PC-3 (cell line): ENCODE measurements at regions not wholly inside any gene's neighbourhood (a gene's known extent, or its start where the extent isn't known, plus 50 kb on each side); places are given as distances from the start of the nearest gene placed in this dataset.
A peak's percentile ranks its signal among the peaks of the same experiment; 100 is the strongest.

ENCODE experiments used
- ATAC-seq: fragments of 200-7000 bp; cut with Tn5 transposase; 2 replicates; pipeline ENCODE4 v1.9.1; 2020; ENCODE audit warnings: mild to moderate bottlenecking, moderate library complexity
- BruUV-seq: library from RNA; stranded (reverse); fragments of 400-500 nt; replicated peaks from 2 replicates; lab custom pipeline; 2021; lab: Mats Ljungman, UMichigan
- CTCF ChIA-PET: fragments of 300-600 bp; sonication (Branson Sonifier 250); formaldehyde crosslinking; loops from one replicate; lab custom pipeline; 2022; ENCODE audit warnings: antibody characterized with exemption; lab: Charles Lee
- POLR2A ChIA-PET: fragments of 300-600 bp; sonication (Branson Sonifier 250); formaldehyde crosslinking; loops from one replicate; lab custom pipeline; 2022; ENCODE audit warnings: antibody characterized with exemption; ENCODE audit not compliant: unreplicated experiment; lab: Charles Lee
- DNase-seq: peaks from one replicate; pipeline ENCODE4 v3.0.0-alpha.2; 2015
- H2AFZ ChIP-seq: fragments of 300-600 bp; sonication (generic); 2 replicates; pipeline ENCODE4 v1.6.0; 2016; ENCODE audit warnings: antibody characterized with exemption, low read length
- H3F3A ChIP-seq: fragments of 300-600 bp; sonication (generic); one replicate; pipeline ENCODE4 v1.6.0; 2017; ENCODE audit warnings: antibody characterized with exemption, low read length, control low read depth, mild to moderate bottlenecking; ENCODE audit not compliant: unreplicated experiment
- H3K27ac ChIP-seq: fragments of 300-600 bp; sonication (generic); 2 replicates; pipeline ENCODE4 v1.5.1; 2016; ENCODE audit warnings: mild to moderate bottlenecking, low read length
- H3K27me3 ChIP-seq: fragments of 300-600 bp; sonication (generic); 2 replicates; pipeline ENCODE4 v1.6.1; 2016; ENCODE audit warnings: low read length, mixed read lengths
- H3K36me3 ChIP-seq: fragments of 300-600 bp; sonication (generic); 2 replicates; pipeline ENCODE4 v1.6.1; 2016; ENCODE audit warnings: low read depth, mixed run types, low read length, mixed read lengths
- H3K4me1 ChIP-seq: fragments of 300-600 bp; sonication (generic); 2 replicates; pipeline ENCODE4 v1.5.1; 2016; ENCODE audit warnings: low read length; ENCODE audit not compliant: insufficient read depth
- H3K4me2 ChIP-seq: fragments of 300-600 bp; sonication (generic); 2 replicates; pipeline ENCODE4 v1.6.0; 2016; ENCODE audit warnings: low read length
- H3K4me3 ChIP-seq: fragments of 300-600 bp; sonication (generic); 2 replicates; pipeline ENCODE4 v1.5.1; 2016; ENCODE audit warnings: mild to moderate bottlenecking, low read length, mixed read lengths
- H3K79me2 ChIP-seq: fragments of 300-600 bp; sonication (generic); 2 replicates; pipeline ENCODE4 v1.6.1; 2017; ENCODE audit warnings: low read length, mixed read lengths
- H3K9ac ChIP-seq: fragments of 300-600 bp; sonication (generic); 2 replicates; pipeline ENCODE4 v1.6.0; 2016; ENCODE audit warnings: mild to moderate bottlenecking, low read length
- H3K9me2 ChIP-seq: fragments of 300-600 bp; sonication (generic); replicated peaks from 2 replicates; pipeline ENCODE4 v1.6.1; 2016; ENCODE audit warnings: mixed run types, low read length, mixed read lengths
- H3K9me3 ChIP-seq: fragments of 300-600 bp; sonication (generic); 2 replicates; pipeline ENCODE4 v1.6.1; 2016; ENCODE audit warnings: low read length, mixed read lengths
- H4K20me1 ChIP-seq: fragments of 300-600 bp; sonication (generic); 2 replicates; pipeline ENCODE4 v1.6.1; 2016; ENCODE audit warnings: low read length, mixed read lengths
- EZH2 ChIP-seq: fragments of 300-600 bp; sonication (generic); IDR thresholded peaks from one replicate; pipeline ENCODE4 v1.6.1; 2017; ENCODE audit warnings: antibody characterized with exemption, mild to moderate bottlenecking, low read length; ENCODE audit not compliant: unreplicated experiment
- EZH2phosphoT487 ChIP-seq: fragments of 300-600 bp; sonication (generic); IDR thresholded peaks from 2 replicates; pipeline ENCODE4 v1.6.1; 2018; ENCODE audit warnings: mild to moderate bottlenecking, antibody characterized with exemption, low read length, borderline replicate concordance
- intact Hi-C: fragments of 100-400 bp; cut with micrococcal nuclease; formaldehyde crosslinking; loops from 2 replicates; pipeline ENCODE4 v1.9.0; 2023
- TF ChIP-seq, protein P1 (sequence below): fragments of 300-600 bp; sonication (generic); conservative IDR thresholded peaks from 2 replicates; pipeline ENCODE4 v1.5.1; 2017; ENCODE audit warnings: antibody characterized with exemption, low read depth, mild to moderate bottlenecking, low read length

DNA sequence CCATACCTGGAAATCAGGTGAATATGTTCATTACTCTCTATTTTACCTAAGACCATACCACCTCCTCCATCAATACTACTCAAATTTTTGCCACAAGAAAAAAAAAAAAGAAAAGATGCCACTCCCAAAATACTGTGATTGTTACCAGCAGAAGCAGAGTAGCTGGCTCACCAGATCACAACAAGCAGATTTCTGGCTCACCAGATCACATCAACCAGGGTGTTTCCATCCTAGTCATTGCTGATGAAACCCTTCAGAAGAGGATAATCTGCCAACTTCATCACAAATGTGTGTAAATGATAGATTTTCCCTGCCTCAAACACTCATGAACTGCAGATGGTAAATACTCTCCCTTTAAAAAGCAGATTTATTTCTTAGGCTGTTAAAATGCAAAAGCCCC is 109.7 kb upstream of the NAMPT start:
- no peaks in the 10 kb centered on the region for H3F3A ChIP-seq
- no peaks in the 10 kb centered on the region for H4K20me1 ChIP-seq
- no peaks in the 10 kb centered on the region for H3K9me3 ChIP-seq
- TF ChIP-seq, protein P1, sequence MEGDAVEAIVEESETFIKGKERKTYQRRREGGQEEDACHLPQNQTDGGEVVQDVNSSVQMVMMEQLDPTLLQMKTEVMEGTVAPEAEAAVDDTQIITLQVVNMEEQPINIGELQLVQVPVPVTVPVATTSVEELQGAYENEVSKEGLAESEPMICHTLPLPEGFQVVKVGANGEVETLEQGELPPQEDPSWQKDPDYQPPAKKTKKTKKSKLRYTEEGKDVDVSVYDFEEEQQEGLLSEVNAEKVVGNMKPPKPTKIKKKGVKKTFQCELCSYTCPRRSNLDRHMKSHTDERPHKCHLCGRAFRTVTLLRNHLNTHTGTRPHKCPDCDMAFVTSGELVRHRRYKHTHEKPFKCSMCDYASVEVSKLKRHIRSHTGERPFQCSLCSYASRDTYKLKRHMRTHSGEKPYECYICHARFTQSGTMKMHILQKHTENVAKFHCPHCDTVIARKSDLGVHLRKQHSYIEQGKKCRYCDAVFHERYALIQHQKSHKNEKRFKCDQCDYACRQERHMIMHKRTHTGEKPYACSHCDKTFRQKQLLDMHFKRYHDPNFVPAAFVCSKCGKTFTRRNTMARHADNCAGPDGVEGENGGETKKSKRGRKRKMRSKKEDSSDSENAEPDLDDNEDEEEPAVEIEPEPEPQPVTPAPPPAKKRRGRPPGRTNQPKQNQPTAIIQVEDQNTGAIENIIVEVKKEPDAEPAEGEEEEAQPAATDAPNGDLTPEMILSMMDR, result no peak
- TF ChIP-seq EZH2 (no peak), EZH2phosphoT487 (no peak)
- H3K4me3 ChIP-seq, result no peak overlapping the region
- H2AFZ ChIP-seq, result no peak overlapping the region
- H3K9me2 ChIP-seq, result no peaks in the 10 kb centered on the region
- no peak for ATAC-seq
- intact Hi-C loops, result no loop called here
- ChIA-PET POLR2A (no interaction called here), CTCF (no interaction called here)
- H3K4me2 ChIP-seq, result no peak overlapping the region
- no peak overlapping the region for H3K27ac ChIP-seq
- BruUV-seq, result no TSS peak
- no peaks in the 10 kb centered on the region for H3K27me3 ChIP-seq
- peaks cover 9% of the 10 kb centered on the region; the same call in 1 of the 2 replicates for H3K4me1 ChIP-seq
- no peak overlapping the region for H3K9ac ChIP-seq
- H3K79me2 ChIP-seq, result no peaks in the 10 kb centered on the region
- DNase-seq, result no peak
- H3K36me3 ChIP-seq, result no peaks in the 10 kb centered on the region

DNA sequence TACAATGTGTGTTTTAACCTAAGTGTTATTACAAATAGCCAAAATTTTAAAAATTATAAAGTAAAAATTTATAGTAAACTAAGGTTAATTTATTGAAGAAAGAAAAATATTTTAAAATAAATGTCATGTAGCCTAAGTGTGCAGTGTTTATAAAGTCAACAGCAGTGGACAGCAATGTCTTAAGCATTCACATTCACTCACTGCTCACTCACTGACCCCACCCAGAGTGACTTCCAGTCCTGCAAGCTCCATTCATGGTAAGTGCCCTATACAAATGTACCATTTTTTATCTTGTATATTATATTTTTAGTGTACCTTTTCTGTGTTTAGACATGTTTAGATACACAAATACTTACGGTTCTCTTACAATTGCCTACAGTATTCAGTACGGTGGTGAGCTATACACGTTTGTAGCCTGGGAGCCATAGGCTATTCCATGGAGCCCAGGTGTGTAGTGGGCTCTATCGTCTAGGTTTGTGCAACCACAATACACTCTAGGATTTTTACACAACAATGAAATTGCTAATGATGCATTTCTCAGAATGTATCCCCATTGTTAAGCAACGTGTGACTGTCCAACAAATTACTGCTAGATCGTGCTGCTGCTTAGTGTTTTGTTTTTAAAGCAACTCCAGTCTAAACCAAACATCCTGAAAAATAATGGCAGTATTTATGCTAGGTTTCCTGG is 108.9 kb upstream of the NAMPT start:
- Histone ChIP-seq H3K9me2 (no peaks in the 10 kb centered on the region), H3K27ac (no peak overlapping the region), H3K4me1 (peaks cover 9% of the 10 kb centered on the region; the same call in 1 of the 2 replicates), H2AFZ (no peak overlapping the region), H3K4me3 (no peak overlapping the region), H4K20me1 (no peaks in the 10 kb centered on the region), H3K79me2 (no peaks in the 10 kb centered on the region), H3K27me3 (no peaks in the 10 kb centered on the region), H3K36me3 (no peaks in the 10 kb centered on the region), H3K4me2 (no peak overlapping the region), H3K9me3 (no peaks in the 10 kb centered on the region), H3K9ac (no peak overlapping the region), H3F3A (no peaks in the 10 kb centered on the region)
- ChIA-PET POLR2A (interaction anchor here (0.6 kb wide), 2 partner anchors 36 to 109 kb away, joined by 3 to 6 read pairs; partner anchors contain the start of gene NAMPT), CTCF (no interaction called here)
- ATAC-seq, result no peak; the same call in 1 of the 2 replicates
- DNase-seq, result no peak
- intact Hi-C loops, result no loop called here
- TF ChIP-seq, protein P1, result no peak
- TF ChIP-seq EZH2phosphoT487, result no peak
- TF ChIP-seq EZH2, result no peak
- no TSS peak for BruUV-seq

DNA sequence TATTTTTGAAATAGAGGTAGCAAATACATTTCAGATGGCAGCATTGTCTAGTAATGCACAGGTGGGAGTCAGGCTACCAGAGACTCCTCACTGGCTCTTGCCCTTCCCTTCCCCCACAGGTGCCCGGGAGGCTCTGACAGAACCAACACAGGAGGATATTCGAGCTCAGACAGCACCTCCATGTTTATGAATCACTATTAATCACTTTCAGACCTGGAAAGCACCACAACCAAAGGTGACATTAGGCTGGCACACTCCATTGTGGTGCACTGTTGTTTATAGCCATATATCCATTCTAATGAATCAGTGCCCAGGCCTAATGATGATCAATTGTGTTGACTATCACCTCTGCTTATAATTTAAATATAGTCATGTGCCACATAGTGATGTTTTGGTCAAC is 107.8 kb upstream of the NAMPT start:
- Histone ChIP-seq H3K27me3 (no peaks in the 10 kb centered on the region), H3K9me2 (no peaks in the 10 kb centered on the region), H3K9me3 (no peaks in the 10 kb centered on the region), H2AFZ (no peak overlapping the region), H3K4me1 (peaks cover 9% of the 10 kb centered on the region; the same call in 1 of the 2 replicates), H3K27ac (no peak overlapping the region), H3K9ac (no peak overlapping the region), H4K20me1 (no peaks in the 10 kb centered on the region), H3K79me2 (no peaks in the 10 kb centered on the region), H3K36me3 (no peaks in the 10 kb centered on the region), H3F3A (no peaks in the 10 kb centered on the region), H3K4me2 (no peak overlapping the region), H3K4me3 (no peak overlapping the region)
- POLR2A ChIA-PET, result no interaction called here
- CTCF ChIA-PET, result interaction anchor here (0.5 kb wide), 1 partner anchor 150 kb away, joined by 9 read pairs; no protein-coding TSS in a partner anchor
- TF ChIP-seq, protein P1, result no peak
- TF ChIP-seq EZH2phosphoT487, result no peak
- no peak for TF ChIP-seq EZH2
- ATAC-seq (peak; percentile 77), DNase-seq (peak; percentile 62)
- no TSS peak for BruUV-seq
- intact Hi-C loops, result no loop called here
